ENCODE measurements at regions not wholly inside any gene's neighbourhood (a gene's known extent, or its start where the extent isn't known, plus 50 kb on each side); places are given as distances from the start of the nearest gene placed in this dataset.
"Not testable (repeated sequence)": the region's sequence is repeated elsewhere in the genome, so short reads cannot be mapped to it uniquely, and the experiment has no call there.

- no peak for FAIRE-seq
- peak; percentile 29 for DNase-seq (ENCODE audit: insufficient read length, low spot score)
These were observed 450.3 kb upstream of the ZP4 start for GRCh38 chr1:238340989-238341388.

GRCh38 chr1:238336531-238336930, 445.8 kb upstream of the ZP4 start:
- DNase-seq (ENCODE audit: insufficient read length, low spot score) (peak; percentile 7), FAIRE-seq (no peak)

GRCh38 chr1:238334170-238334569, 443.4 kb upstream of the ZP4 start:
- FAIRE-seq (no peak), DNase-seq (ENCODE audit: insufficient read length, low spot score) (no peak)

GRCh38 chr1:238331557-238331956, 440.8 kb upstream of the ZP4 start:
- DNase-seq (ENCODE audit: insufficient read length, low spot score) (no peak), FAIRE-seq (no peak)

- DNase-seq (ENCODE audit: insufficient read length, low spot score) = no peak
These were observed 438.9 kb upstream of the ZP4 start for GRCh38 chr1:238329671-238330070.

GRCh38 chr1:238327033-238327432, 436.3 kb upstream of the ZP4 start:
- DNase-seq (ENCODE audit: insufficient read length, low spot score); FAIRE-seq: not testable (repeated sequence)

More at GRCh38 chr1:238329671-238330070, 438.9 kb upstream of the ZP4 start:
- FAIRE-seq = no peak

GRCh38 chr1:238326479-238326878, 435.8 kb upstream of the ZP4 start:
- not testable (repeated sequence) for FAIRE-seq; DNase-seq (ENCODE audit: insufficient read length, low spot score)

- FAIRE-seq = no peak
- DNase-seq (ENCODE audit: insufficient read length, low spot score) = no peak
These were observed 433.6 kb upstream of the ZP4 start for GRCh38 chr1:238324211-238324864.

- FAIRE-seq = no peak
- DNase-seq (ENCODE audit: insufficient read length, low spot score) = no peak
These were observed 432.8 kb upstream of the ZP4 start for GRCh38 chr1:238323490-238323889.

GRCh38 chr1:238319957-238320356, 429.2 kb upstream of the ZP4 start:
- no peak for DNase-seq (ENCODE audit: insufficient read length, low spot score)
- FAIRE-seq = no peak

- DNase-seq (ENCODE audit: insufficient read length, low spot score) = no peak
- FAIRE-seq = no peak
These were observed 427.8 kb upstream of the ZP4 start for GRCh38 chr1:238318294-238319110.

GRCh38 chr1:238312969-238313368, 422.2 kb upstream of the ZP4 start:
- DNase-seq (ENCODE audit: insufficient read length, low spot score) (no peak), FAIRE-seq (no peak)

GRCh38 chr1:238306411-238306810, 415.7 kb upstream of the ZP4 start:
- FAIRE-seq (no peak), DNase-seq (ENCODE audit: insufficient read length, low spot score) (no peak)

- DNase-seq (ENCODE audit: insufficient read length, low spot score) = no peak
- no peak for FAIRE-seq
These were observed 411.9 kb upstream of the ZP4 start for GRCh38 chr1:238302646-238303045.

GRCh38 chr1:238296371-238296770, 405.6 kb upstream of the ZP4 start:
- DNase-seq (ENCODE audit: insufficient read length, low spot score) = no peak
- FAIRE-seq = no peak

GRCh38 chr1:238293075-238293474, 402.4 kb upstream of the ZP4 start:
- no peak for FAIRE-seq
- no peak for DNase-seq (ENCODE audit: insufficient read length, low spot score)

GRCh38 chr1:238281418-238281817, 390.7 kb upstream of the ZP4 start:
- FAIRE-seq = peak; percentile 16

GRCh38 chr1:238279694-238280380, 389.1 kb upstream of the ZP4 start:
- DNase-seq (ENCODE audit: insufficient read length, low spot score) (no peak), FAIRE-seq (no peak)

More at GRCh38 chr1:238281418-238281817, 390.7 kb upstream of the ZP4 start:
- DNase-seq (ENCODE audit: insufficient read length, low spot score) = no peak

- FAIRE-seq (no peak), DNase-seq (ENCODE audit: insufficient read length, low spot score) (no peak)
These were observed 381.4 kb upstream of the ZP4 start for GRCh38 chr1:238272145-238272544.

GRCh38 chr1:238265866-238266265, 375.1 kb upstream of the ZP4 start:
- no peak for DNase-seq (ENCODE audit: insufficient read length, low spot score)
- no peak for FAIRE-seq

GRCh38 chr1:238264951-238265350, 374.2 kb upstream of the ZP4 start:
- FAIRE-seq = no peak
- DNase-seq (ENCODE audit: insufficient read length, low spot score) = no peak

All from HTR-8/SVneo (cell line).